Mesenchymal stem cell (in vitro differentiated cells and primary cell): ENCODE measurements at regions not wholly inside any gene's neighbourhood (a gene's known extent, or its start where the extent isn't known, plus 50 kb on each side); places are given as distances from the start of the nearest gene placed in this dataset.

ENCODE experiments used
- DNase-seq: peaks from one replicate; pipeline ENCODE4 v3.0.0-alpha.2; 2013
- H2AFZ ChIP-seq: one replicate; pipeline ENCODE4 v1.6.1; 2013; ENCODE audit warnings: low read depth, mild to moderate bottlenecking, control low read depth, inconsistent platforms, low read length, moderate library complexity
- H2AK5ac ChIP-seq: 2 replicates; pipeline ENCODE4 v1.6.1; 2013; ENCODE audit warnings: low read length, moderate library complexity, mild to moderate bottlenecking, inconsistent platforms; ENCODE audit not compliant: severe bottlenecking
- H2BK120ac ChIP-seq: one replicate; pipeline ENCODE4 v1.6.1; 2013; ENCODE audit warnings: low read depth, mild to moderate bottlenecking, inconsistent platforms, low read length, moderate library complexity
- H2BK12ac ChIP-seq, 2 experiments: one replicate each; pipeline ENCODE4 v1.6.1; 2013; ENCODE audit warnings: inconsistent platforms in 2 of 2, low read length in 2 of 2, mild to moderate bottlenecking in 2 of 2, moderate library complexity in 2 of 2, control low read depth in 1 of 2
- H2BK15ac ChIP-seq: one replicate; pipeline ENCODE4 v1.6.1; 2013; ENCODE audit warnings: mild to moderate bottlenecking, low read depth, inconsistent platforms; ENCODE audit not compliant: poor library complexity, severe bottlenecking
- H2BK5ac ChIP-seq: 2 replicates; pipeline ENCODE4 v1.6.1; 2013; ENCODE audit warnings: low read depth, mild to moderate bottlenecking, low read length, control low read depth, inconsistent platforms; ENCODE audit not compliant: poor library complexity, severe bottlenecking
- H3K14ac ChIP-seq, 2 experiments: one replicate each; pipeline ENCODE4 v1.6.1; 2013; ENCODE audit warnings: inconsistent platforms in 2 of 2, low read length in 2 of 2, control low read depth in 1 of 2, mild to moderate bottlenecking in 1 of 2, moderate library complexity in 1 of 2
- H3K18ac ChIP-seq, 2 experiments: one replicate each; pipeline ENCODE4 v1.6.1; 2013; ENCODE audit warnings: inconsistent platforms in 2 of 2, low read length in 2 of 2, control low read depth in 1 of 2, low read depth in 1 of 2, mild to moderate bottlenecking in 1 of 2
- H3K23ac ChIP-seq, 2 experiments: one replicate each; pipeline ENCODE4 v1.6.1; 2013; ENCODE audit warnings: inconsistent platforms in 2 of 2, low read length in 2 of 2, mild to moderate bottlenecking in 2 of 2, moderate library complexity in 2 of 2, control low read depth in 1 of 2
- H3K27ac ChIP-seq: 2 replicates; pipeline ENCODE4 v1.5.1; 2013; ENCODE audit warnings: mild to moderate bottlenecking, moderate library complexity, low read length, control low read depth, inconsistent platforms; ENCODE audit not compliant: poor library complexity, severe bottlenecking
- H3K27me3 ChIP-seq, 2 experiments: 2 replicates each; pipeline versions ENCODE4 v1.6.1 to v1.7.0; 2013; ENCODE audit warnings: low read length in 2 of 2, mild to moderate bottlenecking in 2 of 2, moderate library complexity in 2 of 2, control low read depth in 1 of 2, inconsistent platforms in 1 of 2; ENCODE audit not compliant: control insufficient read depth in 1 of 2, insufficient read depth in 1 of 2
- H3K36me3 ChIP-seq, 2 experiments: 2 replicates each; pipeline versions ENCODE4 v1.6.1 to v1.7.0; 2013; ENCODE audit warnings: low read length in 2 of 2, control low read depth in 1 of 2, inconsistent platforms in 1 of 2, low read depth in 1 of 2, mild to moderate bottlenecking in 1 of 2; ENCODE audit not compliant: insufficient read depth in 2 of 2, control insufficient read depth in 1 of 2
- H3K4ac ChIP-seq, 2 experiments: one replicate each; pipeline ENCODE4 v1.6.1; 2013; ENCODE audit warnings: inconsistent platforms in 2 of 2, low read length in 2 of 2, mild to moderate bottlenecking in 2 of 2, moderate library complexity in 2 of 2, control low read depth in 1 of 2, low read depth in 1 of 2
- H3K4me1 ChIP-seq: 2 replicates; pipeline ENCODE4 v1.6.1; 2013; ENCODE audit warnings: low read depth, low read length, control low read depth; ENCODE audit not compliant: control insufficient read depth, insufficient read depth
- H3K4me2 ChIP-seq: 2 replicates; pipeline ENCODE4 v1.6.1; 2013; ENCODE audit warnings: low read length, mild to moderate bottlenecking, inconsistent platforms; ENCODE audit not compliant: poor library complexity, severe bottlenecking
- H3K4me3 ChIP-seq, 2 experiments: 2 replicates each; pipeline versions ENCODE4 v1.5.1 to v1.7.0; 2013; ENCODE audit warnings: low read length in 2 of 2, mild to moderate bottlenecking in 2 of 2, control low read depth in 1 of 2, low read depth in 1 of 2; ENCODE audit not compliant: insufficient read depth in 1 of 2
- H3K79me1 ChIP-seq: replicated peaks from 2 replicates; pipeline ENCODE4 v1.6.1; 2013; ENCODE audit warnings: mild to moderate bottlenecking, control low read depth, low read length, inconsistent platforms; ENCODE audit not compliant: poor library complexity, severe bottlenecking
- H3K9ac ChIP-seq: 2 replicates; pipeline ENCODE4 v1.7.0; 2013; ENCODE audit warnings: mild to moderate bottlenecking, low read length, moderate library complexity
- H3K9me3 ChIP-seq: 2 replicates; pipeline ENCODE4 v1.7.0; 2013; ENCODE audit warnings: mild to moderate bottlenecking, low read length; ENCODE audit not compliant: control insufficient read depth
- H4K8ac ChIP-seq: one replicate; pipeline ENCODE4 v1.6.1; 2013; ENCODE audit warnings: inconsistent platforms, mild to moderate bottlenecking, low read length, moderate library complexity
- H4K91ac ChIP-seq: one replicate; pipeline ENCODE4 v1.6.1; 2013; ENCODE audit warnings: mild to moderate bottlenecking, low read length, inconsistent platforms
- WGBS: methylation state at CpG from one replicate; pipeline ENCODE4 v1.1.7; 2013; ENCODE audit warnings: mixed read lengths; 5-methylcytosine and 5-hydroxymethylcytosine counted together

DNA sequence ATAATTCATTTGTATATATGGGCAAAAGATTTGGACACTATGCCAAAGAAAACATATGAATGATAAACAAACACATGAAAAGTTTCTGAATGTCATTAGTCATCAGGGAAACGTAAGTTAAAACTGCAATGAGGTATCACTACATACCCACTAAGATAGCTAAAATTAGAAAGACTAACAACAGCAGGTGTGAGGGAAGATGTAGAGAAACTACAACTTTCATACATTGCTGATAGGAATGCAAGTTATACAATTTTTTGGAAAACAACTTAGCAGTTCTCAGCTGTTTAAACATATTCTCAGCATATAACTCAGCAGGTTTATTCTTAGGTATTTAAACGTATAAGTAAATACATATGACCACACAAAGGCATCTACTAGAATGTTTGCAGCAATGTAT lies 563.5 kb upstream of the KLHL29 start:
- Histone ChIP-seq H3K4ac (no peak overlapping the region), H2BK12ac (no peak overlapping the region), H2BK15ac (no peak overlapping the region), H2AK5ac (no peak overlapping the region), H3K27ac (no peak overlapping the region), H3K4me3 (no peak overlapping the region), H3K36me3 (no peaks in the 10 kb centered on the region), H3K9me3 (no peaks in the 10 kb centered on the region), H2AFZ (no peak overlapping the region), H3K9ac (no peak overlapping the region), H2BK5ac (no peak overlapping the region), H4K8ac (no peak overlapping the region), H3K23ac (no peak overlapping the region), H4K91ac (no peak overlapping the region), H3K4me2 (no peak overlapping the region), H2BK120ac (no peak overlapping the region), H3K27me3 (no peaks in the 10 kb centered on the region), H3K14ac (no peak overlapping the region), H3K79me1 (no peaks in the 10 kb centered on the region), H3K4me1 (no peaks in the 10 kb centered on the region), H3K18ac (no peak overlapping the region)
- DNase-seq, result no peak
- WGBS, result no CpG with 5 or more reads among the region's 2 CpGs

DNA sequence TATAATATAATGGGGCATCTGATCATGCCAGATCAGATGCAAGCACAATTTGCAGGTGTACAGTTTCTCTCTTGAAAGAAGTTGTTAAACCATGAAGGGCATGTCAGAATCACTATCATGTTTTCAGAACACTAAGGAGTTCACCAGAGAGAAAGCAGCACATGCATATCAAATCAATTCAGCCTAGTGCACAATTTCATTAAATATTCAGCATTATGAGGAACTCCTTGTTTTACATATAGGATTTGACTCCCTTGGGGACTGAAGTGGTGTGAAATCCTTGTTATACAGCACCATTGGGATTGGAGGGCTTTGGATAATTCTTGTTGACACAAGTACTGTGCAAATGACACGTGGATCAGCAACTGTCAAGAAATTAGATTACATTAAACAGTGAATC lies 562.1 kb upstream of the KLHL29 start:
- Histone ChIP-seq H2BK12ac (no peak overlapping the region), H3K27ac (no peak overlapping the region), H2AK5ac (no peak overlapping the region), H3K4me2 (no peak overlapping the region), H4K8ac (no peak overlapping the region), H2BK120ac (no peak overlapping the region), H3K4me1 (no peaks in the 10 kb centered on the region), H3K23ac (no peak overlapping the region), H3K79me1 (no peaks in the 10 kb centered on the region), H4K91ac (no peak overlapping the region), H2BK5ac (no peak overlapping the region), H3K14ac (no peak overlapping the region), H3K9ac (no peak overlapping the region), H2AFZ (no peak overlapping the region), H3K9me3 (no peaks in the 10 kb centered on the region), H3K27me3 (no peaks in the 10 kb centered on the region), H2BK15ac (no peak overlapping the region), H3K36me3 (no peaks in the 10 kb centered on the region), H3K4ac (no peak overlapping the region), H3K18ac (no peak overlapping the region), H3K4me3 (no peak overlapping the region)
- no CpG with 5 or more reads among the region's 1 CpG for WGBS
- no peak for DNase-seq

- Histone ChIP-seq H3K23ac (no peak overlapping the region), H3K4me3 (no peak overlapping the region), H3K4ac (no peak overlapping the region), H2AFZ (no peak overlapping the region), H3K9ac (no peak overlapping the region), H3K4me2 (no peak overlapping the region), H2AK5ac (no peak overlapping the region), H3K27me3 (no peaks in the 10 kb centered on the region), H2BK120ac (no peak overlapping the region), H3K36me3 (no peaks in the 10 kb centered on the region), H3K79me1 (no peaks in the 10 kb centered on the region), H4K91ac (no peak overlapping the region), H4K8ac (no peak overlapping the region), H2BK12ac (no peak overlapping the region), H3K4me1 (no peaks in the 10 kb centered on the region), H3K9me3 (no peaks in the 10 kb centered on the region), H2BK15ac (no peak overlapping the region), H3K18ac (no peak overlapping the region), H2BK5ac (no peak overlapping the region), H3K14ac (no peak overlapping the region), H3K27ac (no peak overlapping the region)
- 72% methylated on average over 3 of the region's 4 CpGs for WGBS
- no peak for DNase-seq
Observed at GRCh38 chr2:22824618-22825017, 560.4 kb upstream of the KLHL29 start.

GRCh38 chr2:22826703-22827102 lies 558.3 kb upstream of the KLHL29 start:
- no peak overlapping the region for H2BK120ac ChIP-seq
- no peak overlapping the region for H3K23ac ChIP-seq
- no peak overlapping the region for H2BK15ac ChIP-seq
- no peak overlapping the region for H3K14ac ChIP-seq
- no peaks in the 10 kb centered on the region for H3K27me3 ChIP-seq
- H3K18ac ChIP-seq, result no peak overlapping the region
- no peak overlapping the region for H2BK12ac ChIP-seq
- no peak overlapping the region for H2BK5ac ChIP-seq
- no peak overlapping the region for H3K27ac ChIP-seq
- no peak overlapping the region for H2AK5ac ChIP-seq
- no peak overlapping the region for H2AFZ ChIP-seq
- H4K8ac ChIP-seq, result no peak overlapping the region
- no CpG with 5 or more reads among the region's 1 CpG for WGBS
- no peak overlapping the region for H3K4me3 ChIP-seq
- H3K4me2 ChIP-seq, result no peak overlapping the region
- H3K79me1 ChIP-seq, result no peaks in the 10 kb centered on the region
- H3K9me3 ChIP-seq, result no peaks in the 10 kb centered on the region
- no peaks in the 10 kb centered on the region for H3K36me3 ChIP-seq
- H3K4ac ChIP-seq, result no peak overlapping the region
- H3K9ac ChIP-seq, result no peak overlapping the region
- H4K91ac ChIP-seq, result no peak overlapping the region
- no peaks in the 10 kb centered on the region for H3K4me1 ChIP-seq
- DNase-seq, result no peak
